ENCODE measurements at regions not wholly inside any gene's neighbourhood (a gene's known extent, or its start where the extent isn't known, plus 50 kb on each side); places are given as distances from the start of the nearest gene placed in this dataset.

- no peak for TF ChIP-seq CTCF (IDR thresholded peaks at IDR 0.05)
- no peak for TF ChIP-seq POLR2A (IDR thresholded peaks at IDR 0.05)
Observed at GRCh38 chr16:80317599-80318037, 223.2 kb upstream of the DYNLRB2 start.
